OCI-LY7 (cell line): ENCODE measurements at regions not wholly inside any gene's neighbourhood (a gene's known extent, or its start where the extent isn't known, plus 50 kb on each side); places are given as distances from the start of the nearest gene placed in this dataset.

Experiments used
- BruUV-seq: library from RNA; stranded (reverse); fragments of 400-500 nt; replicated peaks from 2 replicates; lab custom pipeline; 2021; lab: Mats Ljungman, UMichigan
- CTCF ChIA-PET: fragments of 300-600 bp; sonication (Branson Sonifier 250); formaldehyde crosslinking; loops from one replicate; lab custom pipeline; 2022; ENCODE audit warnings: antibody characterized with exemption; ENCODE audit not compliant: unreplicated experiment; lab: Charles Lee
- POLR2A ChIA-PET: fragments of 300-600 bp; sonication (Branson Sonifier 250); formaldehyde crosslinking; loops from one replicate; lab custom pipeline; 2022; ENCODE audit warnings: antibody characterized with exemption; lab: Charles Lee
- DNase-seq: peaks from one replicate; pipeline ENCODE4 v3.0.0-alpha.2; 2015; ENCODE audit warnings: low spot score
- H2AFZ ChIP-seq: fragments of 200-600 bp; sonication (generic), shearing (Covaris generic); 2 replicates; pipeline ENCODE4 v1.6.1; 2014; ENCODE audit warnings: mild to moderate bottlenecking, antibody characterized with exemption, low read length, moderate library complexity
- H3K27ac ChIP-seq: fragments of 200-600 bp; sonication (generic); 2 replicates; pipeline ENCODE4 v1.5.1; 2014; ENCODE audit warnings: mixed run types, low read depth, mild to moderate bottlenecking, moderate library complexity, low read length, inconsistent platforms; ENCODE audit not compliant: poor library complexity, severe bottlenecking
- H3K36me3 ChIP-seq: fragments of 200-600 bp; sonication (generic); 2 replicates; pipeline ENCODE4 v1.6.1; 2014; ENCODE audit warnings: mild to moderate bottlenecking, antibody characterized with exemption, low read length, moderate library complexity, mixed read lengths; ENCODE audit not compliant: insufficient read depth
- H3K4me1 ChIP-seq: fragments of 200-600 bp; sonication (generic); 2 replicates; pipeline ENCODE4 v1.5.1; 2014; ENCODE audit warnings: mild to moderate bottlenecking, low read length; ENCODE audit not compliant: insufficient read depth, poor library complexity, severe bottlenecking
- H3K4me2 ChIP-seq: fragments of 200-600 bp; sonication (generic); 2 replicates; pipeline ENCODE4 v1.6.1; 2014; ENCODE audit warnings: mild to moderate bottlenecking, low read length
- H3K4me3 ChIP-seq: fragments of 200-600 bp; sonication (generic); 2 replicates; pipeline ENCODE4 v1.5.1; 2014; ENCODE audit warnings: mild to moderate bottlenecking, low read depth, low read length; ENCODE audit not compliant: poor library complexity, severe bottlenecking
- H3K79me2 ChIP-seq: fragments of 200-600 bp; sonication (generic); 2 replicates; pipeline ENCODE4 v1.6.1; 2016; ENCODE audit warnings: low read depth, mild to moderate bottlenecking, low read length, moderate library complexity, mixed read lengths; ENCODE audit not compliant: insufficient read depth
- H3K9me2 ChIP-seq: fragments of 200-600 bp; sonication (generic); 2 replicates; pipeline ENCODE4 v1.6.1; 2016; ENCODE audit warnings: mild to moderate bottlenecking, low read length, mixed read lengths; ENCODE audit not compliant: insufficient read depth
- H3K9me3 ChIP-seq: fragments of 200-600 bp; sonication (generic); 2 replicates; pipeline ENCODE4 v1.6.1; 2014; ENCODE audit warnings: mild to moderate bottlenecking, mixed run types, low read length, mixed read lengths
- H4K20me1 ChIP-seq: fragments of 200-600 bp; sonication (generic); 2 replicates; pipeline ENCODE4 v1.6.1; 2014; ENCODE audit warnings: mild to moderate bottlenecking, antibody characterized with exemption, low read length, moderate library complexity, mixed read lengths; ENCODE audit not compliant: insufficient read depth
- EZH2phosphoT487 ChIP-seq: fragments of 200-600 bp; sonication (generic); IDR thresholded peaks from 2 replicates; pipeline ENCODE4 v1.6.1; 2018; ENCODE audit warnings: low read depth, borderline replicate concordance, mild to moderate bottlenecking, mixed run types, antibody characterized with exemption, low read length, moderate library complexity, mixed read lengths
- intact Hi-C: fragments of 100-400 bp; cut with micrococcal nuclease; formaldehyde crosslinking; loops from one replicate; pipeline ENCODE4 v1.10.0; 2022; ENCODE audit not compliant: unreplicated experiment
- TF ChIP-seq, protein P1 (sequence below): fragments of 200-600 bp; sonication (generic); conservative IDR thresholded peaks from 2 replicates; pipeline ENCODE4 v1.5.1; 2014; ENCODE audit warnings: mild to moderate bottlenecking, antibody characterized with exemption, low read length, moderate library complexity, mixed read lengths

DNA sequence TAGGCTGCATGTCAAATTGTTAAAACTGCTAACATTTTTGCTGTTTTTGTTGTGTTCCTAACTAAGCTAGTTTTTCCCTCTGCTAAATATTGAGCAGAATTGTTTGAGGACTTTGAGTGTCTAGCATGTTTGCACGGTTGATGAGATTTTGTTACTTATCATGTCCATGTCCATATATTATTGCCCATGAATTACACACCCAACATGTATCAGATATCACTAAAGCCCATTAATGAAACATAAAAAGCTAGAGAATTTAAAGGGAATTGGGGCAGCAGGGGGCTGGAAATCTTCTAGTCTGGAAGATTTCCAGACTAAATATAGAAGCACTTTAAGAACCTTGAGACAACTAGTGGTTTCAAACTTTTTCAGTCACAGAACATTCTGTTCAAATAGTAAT is 197.7 kb downstream of the SNX10 start:
- Histone ChIP-seq H3K9me3 (no peaks in the 10 kb centered on the region), H3K4me3 (no peak overlapping the region), H3K79me2 (no peaks in the 10 kb centered on the region), H3K27ac (no peak overlapping the region), H4K20me1 (no peaks in the 10 kb centered on the region), H2AFZ (no peak overlapping the region), H3K36me3 (no peaks in the 10 kb centered on the region), H3K4me1 (no peaks in the 10 kb centered on the region), H3K9me2 (no peaks in the 10 kb centered on the region), H3K4me2 (no peak overlapping the region)
- ChIA-PET CTCF (no interaction called here), POLR2A (interaction anchor here (1.1 kb wide), 2 partner anchors 54 to 398 kb away, joined by 3 read pairs; no protein-coding TSS in a partner anchor)
- TF ChIP-seq, protein P1, sequence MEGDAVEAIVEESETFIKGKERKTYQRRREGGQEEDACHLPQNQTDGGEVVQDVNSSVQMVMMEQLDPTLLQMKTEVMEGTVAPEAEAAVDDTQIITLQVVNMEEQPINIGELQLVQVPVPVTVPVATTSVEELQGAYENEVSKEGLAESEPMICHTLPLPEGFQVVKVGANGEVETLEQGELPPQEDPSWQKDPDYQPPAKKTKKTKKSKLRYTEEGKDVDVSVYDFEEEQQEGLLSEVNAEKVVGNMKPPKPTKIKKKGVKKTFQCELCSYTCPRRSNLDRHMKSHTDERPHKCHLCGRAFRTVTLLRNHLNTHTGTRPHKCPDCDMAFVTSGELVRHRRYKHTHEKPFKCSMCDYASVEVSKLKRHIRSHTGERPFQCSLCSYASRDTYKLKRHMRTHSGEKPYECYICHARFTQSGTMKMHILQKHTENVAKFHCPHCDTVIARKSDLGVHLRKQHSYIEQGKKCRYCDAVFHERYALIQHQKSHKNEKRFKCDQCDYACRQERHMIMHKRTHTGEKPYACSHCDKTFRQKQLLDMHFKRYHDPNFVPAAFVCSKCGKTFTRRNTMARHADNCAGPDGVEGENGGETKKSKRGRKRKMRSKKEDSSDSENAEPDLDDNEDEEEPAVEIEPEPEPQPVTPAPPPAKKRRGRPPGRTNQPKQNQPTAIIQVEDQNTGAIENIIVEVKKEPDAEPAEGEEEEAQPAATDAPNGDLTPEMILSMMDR, result no peak
- TF ChIP-seq EZH2phosphoT487, result no peak
- intact Hi-C loops, result no loop called here
- BruUV-seq, result no TSS peak
- no peak for DNase-seq

DNA sequence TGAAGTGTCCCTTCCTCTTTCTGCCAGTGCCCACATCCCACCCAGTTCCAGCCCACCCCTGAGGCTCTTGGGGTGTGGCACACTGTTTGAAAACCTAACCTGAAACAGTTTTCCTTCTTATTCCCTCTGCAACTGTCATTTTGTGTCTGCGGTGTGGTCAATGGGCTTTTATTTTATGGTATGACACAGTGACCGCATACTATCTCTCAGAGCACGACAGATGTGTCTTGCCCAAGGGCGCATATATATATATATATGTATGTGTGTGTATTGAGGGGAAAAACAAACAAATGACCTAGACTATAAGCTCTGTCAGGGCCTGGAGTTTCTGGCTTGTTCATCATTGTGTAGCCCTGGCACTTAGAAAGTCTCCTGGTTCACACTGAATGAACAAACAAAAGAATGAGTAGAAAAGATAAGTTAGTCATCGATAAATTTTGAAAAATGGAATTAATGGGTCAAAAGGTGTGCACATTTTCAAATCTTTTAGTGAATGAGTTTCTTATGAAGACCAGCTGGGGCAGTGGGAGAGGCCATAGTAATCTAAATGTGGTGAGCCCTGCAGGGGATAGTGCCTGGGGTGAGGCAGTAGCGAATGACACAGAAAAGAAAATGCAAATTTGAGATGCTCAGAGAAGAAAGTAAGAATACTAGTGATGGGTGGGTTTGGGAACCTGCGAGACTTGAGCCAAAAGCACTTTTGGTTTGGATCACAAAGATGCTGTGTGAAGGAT is 198.4 kb downstream of the SNX10 start:
- CTCF ChIA-PET, result no interaction called here
- POLR2A ChIA-PET, result interaction anchor here (1.1 kb wide), 1 partner anchor 55 kb away, joined by 3 read pairs; no protein-coding TSS in a partner anchor
- H3K79me2 ChIP-seq, result no peaks in the 10 kb centered on the region
- no peak overlapping the region for H3K4me2 ChIP-seq
- DNase-seq, result no peak
- no peak for TF ChIP-seq EZH2phosphoT487
- TF ChIP-seq, protein P1, result no peak
- BruUV-seq, result no TSS peak
- H2AFZ ChIP-seq, result no peak overlapping the region
- no peaks in the 10 kb centered on the region for H3K9me2 ChIP-seq
- no peaks in the 10 kb centered on the region for H3K4me1 ChIP-seq
- H3K36me3 ChIP-seq, result no peaks in the 10 kb centered on the region
- H3K4me3 ChIP-seq, result no peak overlapping the region
- H4K20me1 ChIP-seq, result no peaks in the 10 kb centered on the region
- H3K9me3 ChIP-seq, result no peaks in the 10 kb centered on the region
- no peak overlapping the region for H3K27ac ChIP-seq
- intact Hi-C loops, result no loop called here
